Upper lobe of left lung (tissue), 4 donors: ENCODE measurements at regions not wholly inside any gene's neighbourhood (a gene's known extent, or its start where the extent isn't known, plus 50 kb on each side); places are given as distances from the start of the nearest gene placed in this dataset.

Source experiments
- EP300 ChIP-seq, 4 donors: sonication (generic); formaldehyde crosslinking; IDR thresholded peaks; one replicate each; pipeline ENCODE4 v1.5.1; 2017; ENCODE audit warnings: antibody characterized with exemption in 4 of 4, control low read depth in 2 of 4
- POLR2A ChIP-seq, 4 donors: fragments of 450-650 bp; IDR thresholded peaks; one replicate each; pipeline ENCODE4 v1.5.1; 2016 to 2017; ENCODE audit warnings: antibody characterized with exemption in 4 of 4, mild to moderate bottlenecking in 2 of 4
- POLR2AphosphoS5 ChIP-seq, 2 donors: sonication (generic); formaldehyde crosslinking; IDR thresholded peaks; one replicate each; pipeline ENCODE4 v1.5.1; 2017; ENCODE audit warnings: antibody characterized with exemption in 2 of 2
- TF ChIP-seq, protein P1 (sequence below), 6 experiments: fragments of 450-650 bp in 4 of 6; fragments of 200-600 bp in 2 of 6; sonication (generic) in 2 of 6; IDR thresholded peaks; one replicate each; pipeline ENCODE4 v1.5.1; 2016 to 2019; ENCODE audit warnings: antibody characterized with exemption in 6 of 6

DNA sequence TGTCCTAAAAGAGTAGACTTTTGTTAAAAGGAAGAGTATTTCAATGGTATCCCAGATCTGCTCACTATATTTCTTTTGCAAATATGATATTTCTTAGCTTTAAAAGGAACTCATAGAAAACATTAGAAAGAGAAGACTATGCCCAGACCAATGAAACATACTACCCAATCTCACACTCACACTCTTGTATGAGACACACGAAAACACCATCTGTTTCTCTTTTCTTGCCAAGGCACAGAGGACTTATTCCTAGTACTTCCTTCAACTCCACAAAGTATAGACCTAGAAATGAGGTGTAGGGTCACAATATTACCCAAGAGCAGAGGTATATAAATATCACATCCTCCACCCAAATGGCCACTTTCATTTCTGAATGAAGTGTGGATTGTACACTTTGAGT lies 292.4 kb upstream of the ACO1 start:
- TF ChIP-seq, protein P1, sequence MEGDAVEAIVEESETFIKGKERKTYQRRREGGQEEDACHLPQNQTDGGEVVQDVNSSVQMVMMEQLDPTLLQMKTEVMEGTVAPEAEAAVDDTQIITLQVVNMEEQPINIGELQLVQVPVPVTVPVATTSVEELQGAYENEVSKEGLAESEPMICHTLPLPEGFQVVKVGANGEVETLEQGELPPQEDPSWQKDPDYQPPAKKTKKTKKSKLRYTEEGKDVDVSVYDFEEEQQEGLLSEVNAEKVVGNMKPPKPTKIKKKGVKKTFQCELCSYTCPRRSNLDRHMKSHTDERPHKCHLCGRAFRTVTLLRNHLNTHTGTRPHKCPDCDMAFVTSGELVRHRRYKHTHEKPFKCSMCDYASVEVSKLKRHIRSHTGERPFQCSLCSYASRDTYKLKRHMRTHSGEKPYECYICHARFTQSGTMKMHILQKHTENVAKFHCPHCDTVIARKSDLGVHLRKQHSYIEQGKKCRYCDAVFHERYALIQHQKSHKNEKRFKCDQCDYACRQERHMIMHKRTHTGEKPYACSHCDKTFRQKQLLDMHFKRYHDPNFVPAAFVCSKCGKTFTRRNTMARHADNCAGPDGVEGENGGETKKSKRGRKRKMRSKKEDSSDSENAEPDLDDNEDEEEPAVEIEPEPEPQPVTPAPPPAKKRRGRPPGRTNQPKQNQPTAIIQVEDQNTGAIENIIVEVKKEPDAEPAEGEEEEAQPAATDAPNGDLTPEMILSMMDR (IDR thresholded peaks at IDR 0.05): no peak
- TF ChIP-seq POLR2A (IDR thresholded peaks at IDR 0.05): no peak
- TF ChIP-seq EP300 (IDR thresholded peaks at IDR 0.05): no peak
- TF ChIP-seq POLR2AphosphoS5 (IDR thresholded peaks at IDR 0.05): no peak
